Suprapubic skin (tissue), 4 donors: ENCODE measurements at regions not wholly inside any gene's neighbourhood (a gene's known extent, or its start where the extent isn't known, plus 50 kb on each side); places are given as distances from the start of the nearest gene placed in this dataset.

Experiments
- POLR2A ChIP-seq, 2 donors: fragments of 450-650 bp; IDR thresholded peaks; one replicate each; pipeline ENCODE4 v1.6.1; 2017; ENCODE audit warnings: antibody characterized with exemption in 2 of 2, mild to moderate bottlenecking in 2 of 2, moderate library complexity in 2 of 2
- POLR2AphosphoS5 ChIP-seq, 3 donors: sonication (generic); formaldehyde crosslinking; IDR thresholded peaks; one replicate each; pipeline ENCODE4 v1.6.1; 2017; ENCODE audit warnings: antibody characterized with exemption in 3 of 3

GRCh38 chr10:129325893-129326292 is 141.1 kb upstream of the MGMT start:
- TF ChIP-seq POLR2AphosphoS5 (IDR thresholded peaks at IDR 0.05) (no peak), POLR2A (IDR thresholded peaks at IDR 0.05) (no peak)
